ENCODE measurements at regions not wholly inside any gene's neighbourhood (a gene's known extent, or its start where the extent isn't known, plus 50 kb on each side); places are given as distances from the start of the nearest gene placed in this dataset.

DNA sequence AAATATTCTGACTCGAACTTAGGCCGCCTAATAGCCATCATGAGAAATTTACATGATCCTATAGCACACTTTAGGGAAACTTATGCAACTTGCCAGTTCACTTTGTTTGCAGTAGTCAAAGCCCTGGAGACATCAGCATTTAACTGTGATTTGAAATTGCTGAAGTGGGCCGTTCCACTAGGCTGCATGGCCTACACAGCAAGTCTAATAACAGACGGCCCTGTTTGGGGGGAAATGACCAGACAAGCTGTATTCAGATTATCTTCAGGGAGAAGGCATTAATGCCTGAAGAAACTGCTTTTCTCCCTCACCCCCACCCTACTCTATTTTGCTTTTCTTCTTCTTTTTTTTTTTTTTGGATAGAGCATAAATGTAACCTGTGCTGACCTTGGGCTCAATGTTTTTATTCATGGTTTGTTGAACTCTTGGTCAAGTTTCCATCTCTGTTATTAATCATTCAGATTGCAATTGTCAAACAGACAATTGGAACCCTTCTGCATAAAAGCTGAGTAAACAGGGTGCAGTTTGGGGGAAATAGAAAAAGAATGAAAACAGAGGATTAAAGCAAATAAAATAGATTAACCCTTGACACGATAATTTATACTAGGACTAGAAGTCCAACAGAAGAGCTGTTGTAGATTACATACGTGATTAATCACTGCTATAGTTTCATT, 1928.2 kb upstream of the WWC1 start:
- POLR2A ChIA-PET: no interaction called here
- no TSS peak for BruUV-seq (replicated peaks)
- intact Hi-C loops (cut with micrococcal nuclease; ENCODE audit: unreplicated experiment): no loop called here
- H2AFZ ChIP-seq (ENCODE audit: low read length): no peak overlapping the region
- no peak overlapping the region for H3K27ac ChIP-seq (ENCODE audit: low read depth, low read length, poor library complexity, severe bottlenecking)
- TF ChIP-seq, protein P1, sequence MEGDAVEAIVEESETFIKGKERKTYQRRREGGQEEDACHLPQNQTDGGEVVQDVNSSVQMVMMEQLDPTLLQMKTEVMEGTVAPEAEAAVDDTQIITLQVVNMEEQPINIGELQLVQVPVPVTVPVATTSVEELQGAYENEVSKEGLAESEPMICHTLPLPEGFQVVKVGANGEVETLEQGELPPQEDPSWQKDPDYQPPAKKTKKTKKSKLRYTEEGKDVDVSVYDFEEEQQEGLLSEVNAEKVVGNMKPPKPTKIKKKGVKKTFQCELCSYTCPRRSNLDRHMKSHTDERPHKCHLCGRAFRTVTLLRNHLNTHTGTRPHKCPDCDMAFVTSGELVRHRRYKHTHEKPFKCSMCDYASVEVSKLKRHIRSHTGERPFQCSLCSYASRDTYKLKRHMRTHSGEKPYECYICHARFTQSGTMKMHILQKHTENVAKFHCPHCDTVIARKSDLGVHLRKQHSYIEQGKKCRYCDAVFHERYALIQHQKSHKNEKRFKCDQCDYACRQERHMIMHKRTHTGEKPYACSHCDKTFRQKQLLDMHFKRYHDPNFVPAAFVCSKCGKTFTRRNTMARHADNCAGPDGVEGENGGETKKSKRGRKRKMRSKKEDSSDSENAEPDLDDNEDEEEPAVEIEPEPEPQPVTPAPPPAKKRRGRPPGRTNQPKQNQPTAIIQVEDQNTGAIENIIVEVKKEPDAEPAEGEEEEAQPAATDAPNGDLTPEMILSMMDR (conservative IDR thresholded peaks at IDR 0.05; ENCODE audit: low read length): no peak
- no peak for TF ChIP-seq EZH2phosphoT487 (IDR thresholded peaks at IDR 0.05; ENCODE audit: borderline replicate concordance, low read depth, low read length)
- no peaks in the 10 kb centered on the region for H3K36me3 ChIP-seq (ENCODE audit: insufficient read depth, low read length)
- H4K20me1 ChIP-seq (ENCODE audit: insufficient read depth, low read length): no peaks in the 10 kb centered on the region
- no peak overlapping the region for H3K4me2 ChIP-seq (ENCODE audit: low read length)
- no peaks in the 10 kb centered on the region for H3K9me3 ChIP-seq (ENCODE audit: low read length)
- H3K4me3 ChIP-seq (ENCODE audit: low read depth, low read length, poor library complexity, severe bottlenecking): no peak overlapping the region
- no peaks in the 10 kb centered on the region for H3K4me1 ChIP-seq (ENCODE audit: insufficient read depth, low read length, poor library complexity, severe bottlenecking)
- no peak for DNase-seq (ENCODE audit: low spot score)
- no peaks in the 10 kb centered on the region for H3K79me2 ChIP-seq (ENCODE audit: insufficient read depth, low read depth, low read length)
- CTCF ChIA-PET (ENCODE audit: unreplicated experiment): no interaction called here
- no peaks in the 10 kb centered on the region for H3K9me2 ChIP-seq (ENCODE audit: insufficient read depth, low read length)

DNA sequence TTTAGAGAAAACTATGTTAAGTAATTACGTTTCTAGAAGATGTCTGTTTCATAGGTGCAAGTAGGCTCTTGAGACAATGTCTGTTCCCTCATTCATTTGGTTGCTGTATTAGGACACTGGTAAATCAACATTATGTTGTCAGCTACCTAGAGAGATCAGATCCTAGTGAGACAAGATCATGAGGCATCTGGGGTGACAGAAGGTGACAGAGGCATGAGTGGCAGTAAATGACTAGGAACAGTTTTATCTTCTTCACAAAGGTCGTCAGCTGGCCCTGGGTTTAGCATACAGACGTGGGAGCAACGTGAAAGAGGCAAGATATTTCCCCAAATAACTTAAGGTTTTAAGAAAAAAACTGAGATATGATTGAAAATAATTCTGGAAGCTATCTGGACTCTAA, 1926.3 kb upstream of the WWC1 start:
- H3K4me3 ChIP-seq (ENCODE audit: low read depth, low read length, poor library complexity, severe bottlenecking): no peak overlapping the region
- intact Hi-C loops (cut with micrococcal nuclease; ENCODE audit: unreplicated experiment): no loop called here
- no peak overlapping the region for H3K4me2 ChIP-seq (ENCODE audit: low read length)
- no peaks in the 10 kb centered on the region for H3K4me1 ChIP-seq (ENCODE audit: insufficient read depth, low read length, poor library complexity, severe bottlenecking)
- H3K9me2 ChIP-seq (ENCODE audit: insufficient read depth, low read length): no peaks in the 10 kb centered on the region
- ChIA-PET CTCF (ENCODE audit: unreplicated experiment) (no interaction called here), POLR2A (no interaction called here)
- H3K79me2 ChIP-seq (ENCODE audit: insufficient read depth, low read depth, low read length): no peaks in the 10 kb centered on the region
- H2AFZ ChIP-seq (ENCODE audit: low read length): no peak overlapping the region
- TF ChIP-seq, protein P1 (conservative IDR thresholded peaks at IDR 0.05; ENCODE audit: low read length): no peak
- no peak for TF ChIP-seq EZH2phosphoT487 (IDR thresholded peaks at IDR 0.05; ENCODE audit: borderline replicate concordance, low read depth, low read length)
- no TSS peak for BruUV-seq (replicated peaks)
- no peak for DNase-seq (ENCODE audit: low spot score)
- no peak overlapping the region for H3K27ac ChIP-seq (ENCODE audit: low read depth, low read length, poor library complexity, severe bottlenecking)
- H3K36me3 ChIP-seq (ENCODE audit: insufficient read depth, low read length): no peaks in the 10 kb centered on the region
- no peaks in the 10 kb centered on the region for H3K9me3 ChIP-seq (ENCODE audit: low read length)
- H4K20me1 ChIP-seq (ENCODE audit: insufficient read depth, low read length): no peaks in the 10 kb centered on the region

DNA sequence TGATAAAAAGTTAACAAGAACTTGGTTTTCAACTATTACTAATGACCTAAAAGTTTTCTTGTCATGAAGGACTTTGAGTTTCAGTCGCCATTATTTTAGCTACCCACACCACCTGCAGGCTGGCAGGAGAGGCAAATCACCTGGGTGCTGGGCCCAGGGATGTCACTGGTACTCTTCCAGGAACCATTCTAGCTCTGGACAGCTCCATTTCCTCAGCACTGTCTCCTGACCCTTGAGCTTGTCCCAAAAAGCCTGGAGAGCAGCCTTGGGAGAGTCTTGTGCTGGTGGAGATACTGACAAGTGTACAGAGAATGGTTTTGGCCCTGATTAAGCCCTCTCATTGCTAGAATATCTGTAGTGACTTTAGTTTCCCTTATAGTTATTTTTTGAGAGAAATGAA, 1924.1 kb upstream of the WWC1 start:
- DNase-seq (ENCODE audit: low spot score): no peak
- H3K36me3 ChIP-seq (ENCODE audit: insufficient read depth, low read length): no peaks in the 10 kb centered on the region
- ChIA-PET POLR2A (interaction anchor here (0.7 kb wide), 1 partner anchor 20 kb away, joined by 3 read pairs; no protein-coding TSS in a partner anchor), CTCF (ENCODE audit: unreplicated experiment) (no interaction called here)
- intact Hi-C loops (cut with micrococcal nuclease; ENCODE audit: unreplicated experiment): no loop called here
- H3K4me2 ChIP-seq (ENCODE audit: low read length): no peak overlapping the region
- no peaks in the 10 kb centered on the region for H3K4me1 ChIP-seq (ENCODE audit: insufficient read depth, low read length, poor library complexity, severe bottlenecking)
- TF ChIP-seq EZH2phosphoT487 (IDR thresholded peaks at IDR 0.05; ENCODE audit: borderline replicate concordance, low read depth, low read length): no peak
- TF ChIP-seq, protein P1 (conservative IDR thresholded peaks at IDR 0.05; ENCODE audit: low read length): no peak
- no peaks in the 10 kb centered on the region for H3K9me3 ChIP-seq (ENCODE audit: low read length)
- H3K9me2 ChIP-seq (ENCODE audit: insufficient read depth, low read length): no peaks in the 10 kb centered on the region
- H3K27ac ChIP-seq (ENCODE audit: low read depth, low read length, poor library complexity, severe bottlenecking): no peak overlapping the region
- no peak overlapping the region for H3K4me3 ChIP-seq (ENCODE audit: low read depth, low read length, poor library complexity, severe bottlenecking)
- H3K79me2 ChIP-seq (ENCODE audit: insufficient read depth, low read depth, low read length): no peaks in the 10 kb centered on the region
- no peak overlapping the region for H2AFZ ChIP-seq (ENCODE audit: low read length)
- no peaks in the 10 kb centered on the region for H4K20me1 ChIP-seq (ENCODE audit: insufficient read depth, low read length)
- BruUV-seq (replicated peaks): no TSS peak
